Daoy (cell line): ENCODE measurements at regions not wholly inside any gene's neighbourhood (a gene's known extent, or its start where the extent isn't known, plus 50 kb on each side); places are given as distances from the start of the nearest gene placed in this dataset.
"Not testable (repeated sequence)": the region's sequence is repeated elsewhere in the genome, so short reads cannot be mapped to it uniquely, and the experiment has no call there.

Source experiments
- DNase-seq: peaks from one replicate; pipeline ENCODE4 v3.0.0-alpha.2; 2015; ENCODE audit warnings: low read depth

- DNase-seq: no peak
Measured at GRCh38 chr18:75857558-75857957, 430.1 kb upstream of the SMIM21 start.

DNA sequence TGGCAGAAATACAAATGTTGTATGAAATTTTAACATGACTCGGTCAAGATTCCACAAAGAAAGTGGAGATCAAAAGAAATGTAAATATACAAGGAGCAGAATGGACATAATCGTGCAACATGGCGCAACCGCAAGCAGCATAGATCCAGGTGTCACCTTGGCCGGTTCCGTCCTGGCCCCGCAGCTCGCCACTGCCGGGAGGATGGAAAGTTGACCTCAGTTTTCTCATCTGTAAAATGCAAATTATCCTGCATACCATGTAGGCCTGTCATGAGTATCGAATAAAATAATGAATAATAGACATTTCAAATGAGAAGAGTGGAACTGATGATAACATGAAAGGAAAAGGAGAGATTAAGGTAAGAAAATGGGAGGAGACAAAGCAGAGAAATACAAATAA lies 427.3 kb upstream of the SMIM21 start:
- no peak for DNase-seq

DNA sequence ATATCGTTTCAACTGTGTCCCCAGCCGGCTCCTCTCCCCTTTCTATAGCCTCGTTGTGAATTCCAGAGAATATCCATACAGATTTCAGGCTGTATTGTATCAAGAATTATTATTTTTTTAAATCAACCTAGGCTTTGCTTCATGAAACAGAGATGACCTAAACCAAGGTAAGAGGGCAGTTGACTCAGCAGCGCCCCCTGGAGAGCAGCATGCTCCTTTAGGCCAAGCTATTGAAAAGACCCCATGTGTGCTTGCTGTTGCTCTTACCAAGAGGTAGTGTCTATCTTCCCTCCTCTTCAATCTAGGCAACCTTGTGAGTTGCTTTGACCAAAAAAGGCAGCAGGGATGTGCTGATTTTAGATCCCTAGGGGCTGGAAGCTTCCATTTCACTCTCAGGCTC lies 426.7 kb upstream of the SMIM21 start:
- peak; percentile 18 for DNase-seq

DNA sequence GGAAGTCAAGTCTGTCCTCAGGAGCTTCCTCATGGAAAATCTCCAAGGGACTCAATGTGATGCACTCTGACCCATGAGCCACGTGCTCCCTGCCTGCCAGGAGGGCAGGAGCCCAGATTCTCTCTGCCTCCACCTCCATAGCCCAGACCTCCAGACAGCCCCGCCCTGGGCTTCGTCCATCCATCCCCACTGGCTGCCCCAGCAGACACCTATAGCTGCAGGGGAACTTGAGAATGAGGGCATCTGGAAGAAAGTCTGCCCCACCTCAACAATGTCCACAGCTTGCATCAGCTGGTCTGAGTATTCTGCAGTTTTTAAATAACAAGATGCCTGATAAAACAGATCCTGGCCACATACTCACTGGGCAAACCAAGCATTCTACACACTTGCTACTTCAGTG lies 418.8 kb upstream of the SMIM21 start:
- no peak for DNase-seq

DNA sequence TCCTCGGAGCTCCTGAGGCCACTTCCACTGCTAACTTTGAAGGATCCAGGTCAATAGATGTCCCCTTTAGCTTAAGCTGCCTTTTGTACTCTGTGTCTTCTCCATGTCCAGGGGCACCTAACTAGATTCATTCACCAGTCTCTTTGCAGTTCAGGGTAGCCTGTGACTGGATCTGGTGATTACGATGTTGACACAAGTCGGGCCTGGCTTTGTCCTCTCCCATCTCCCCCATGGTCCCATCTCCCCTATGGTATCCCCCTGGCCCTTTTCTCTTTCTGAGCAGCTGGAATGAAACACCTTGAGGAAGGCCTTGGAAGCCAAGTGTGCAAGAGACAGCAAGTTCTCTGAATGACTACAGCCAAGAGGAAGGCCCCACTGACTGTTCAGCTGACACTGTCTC lies 417.9 kb upstream of the SMIM21 start:
- no peak for DNase-seq

DNA sequence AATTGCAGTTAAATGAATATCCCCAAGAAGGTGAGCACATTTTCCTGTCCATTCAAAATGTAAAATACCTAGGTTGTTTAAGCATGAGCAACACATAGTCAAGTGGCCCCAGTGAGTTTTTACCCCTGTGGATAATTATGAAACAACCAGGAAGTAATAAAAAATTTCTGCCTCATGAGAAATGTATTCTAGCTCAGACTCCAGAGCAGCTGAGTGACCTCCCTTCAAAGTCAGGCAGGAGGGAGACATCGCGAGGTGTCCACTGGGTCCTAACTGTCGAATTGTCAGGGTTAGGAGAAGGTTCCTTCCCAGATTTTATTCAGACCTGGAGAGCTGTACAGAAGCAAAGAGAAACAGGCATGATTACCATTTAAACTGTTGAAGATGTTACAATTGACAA lies 416.6 kb upstream of the SMIM21 start:
- DNase-seq: peak; percentile 22

DNA sequence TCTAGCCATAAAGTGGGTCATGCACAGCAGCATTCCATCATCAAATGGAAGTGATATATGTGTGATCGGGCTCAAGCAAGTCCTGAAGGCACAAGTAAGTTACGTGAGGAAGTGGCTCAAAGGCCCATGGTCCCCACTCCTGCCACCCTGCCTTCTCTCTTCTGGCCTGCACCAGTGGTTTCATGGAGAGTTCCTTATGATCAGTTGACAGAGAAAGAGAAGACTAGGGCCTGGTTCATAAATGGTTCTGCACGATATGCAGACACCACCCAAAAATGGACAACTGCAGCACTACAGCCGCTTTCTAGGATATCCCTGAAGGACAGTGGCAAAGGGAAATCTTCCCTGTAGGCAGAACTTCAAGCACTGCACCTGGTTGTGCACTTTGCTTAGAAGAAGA lies 412.6 kb upstream of the SMIM21 start:
- DNase-seq: no peak

DNA sequence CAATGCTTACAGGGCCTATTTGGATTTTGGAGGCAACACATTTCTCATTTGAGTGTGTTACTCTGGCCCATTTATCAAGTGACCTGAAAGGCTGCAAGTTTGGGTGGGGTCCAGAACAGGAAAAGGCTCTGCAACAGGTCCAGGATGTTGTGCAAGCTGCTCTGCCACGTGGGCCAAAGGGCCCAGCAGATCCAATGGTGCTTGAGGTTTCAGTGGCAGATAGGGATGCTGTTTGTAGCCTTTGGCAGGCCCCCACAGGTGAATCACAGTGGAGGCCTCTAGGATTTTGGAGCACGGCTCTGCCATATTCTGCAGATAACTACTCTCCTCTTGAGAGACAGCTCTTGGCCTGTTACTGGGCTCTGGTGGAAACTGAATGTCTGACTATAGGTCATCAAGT lies 412.2 kb upstream of the SMIM21 start:
- not testable (repeated sequence) for DNase-seq

DNA sequence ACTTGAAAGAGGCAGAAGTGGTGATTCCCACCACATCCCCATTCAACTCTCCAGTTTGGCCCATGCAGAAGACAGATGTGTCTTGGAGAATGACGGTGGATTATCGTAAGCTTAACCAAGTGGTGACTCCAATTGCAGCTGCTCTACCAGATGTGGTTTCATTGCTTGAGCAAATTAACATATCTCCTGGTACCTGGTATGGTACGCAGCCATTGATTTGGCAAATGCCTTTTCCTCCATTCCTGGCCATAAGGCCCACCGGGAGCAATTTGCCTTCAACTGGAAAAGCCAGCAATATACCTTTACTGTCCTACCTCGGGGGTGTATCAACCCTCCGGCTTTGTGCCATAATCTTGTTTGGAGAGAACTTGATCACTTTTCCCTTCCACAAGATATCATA lies 411.5 kb upstream of the SMIM21 start:
- no peak for DNase-seq

DNA sequence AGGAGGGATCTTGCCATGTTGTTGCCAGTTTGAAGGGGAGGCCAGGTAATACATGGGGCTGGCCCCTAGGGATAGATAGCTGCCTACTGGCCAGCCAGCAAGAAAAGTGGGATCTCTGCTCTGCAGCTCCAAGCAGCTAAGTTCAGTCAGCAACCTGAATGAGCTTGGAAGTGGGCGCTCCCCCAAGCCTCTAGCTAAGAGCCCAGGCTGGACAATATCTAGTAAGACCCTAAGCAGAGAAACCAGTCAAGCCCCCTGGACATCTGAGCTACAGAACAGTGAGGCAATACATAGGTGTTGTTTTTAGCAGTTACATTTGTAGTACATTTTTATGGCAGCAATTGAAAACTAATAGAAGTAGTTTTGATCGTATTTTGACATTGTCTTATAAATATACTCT lies 409.8 kb upstream of the SMIM21 start:
- DNase-seq: no peak

DNA sequence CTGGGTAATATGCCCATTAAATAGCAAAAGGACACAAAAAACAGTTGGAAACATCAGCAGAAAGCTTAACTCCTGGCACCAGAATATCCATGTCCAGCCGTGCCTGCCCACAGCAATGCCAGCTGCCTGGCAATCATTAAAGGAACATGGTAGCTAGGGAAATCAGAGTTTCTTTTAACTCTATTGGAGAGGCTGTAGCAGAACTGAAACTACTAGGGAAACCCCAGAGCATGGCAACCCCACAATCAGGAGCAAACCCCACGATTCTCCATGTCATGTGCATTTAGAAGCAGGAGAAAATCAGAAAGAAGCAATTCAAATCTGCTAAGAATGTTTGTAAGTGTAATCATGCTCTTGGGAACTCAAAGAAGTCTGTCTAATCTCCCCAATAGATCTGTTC lies 409.0 kb upstream of the SMIM21 start:
- no peak for DNase-seq

DNA sequence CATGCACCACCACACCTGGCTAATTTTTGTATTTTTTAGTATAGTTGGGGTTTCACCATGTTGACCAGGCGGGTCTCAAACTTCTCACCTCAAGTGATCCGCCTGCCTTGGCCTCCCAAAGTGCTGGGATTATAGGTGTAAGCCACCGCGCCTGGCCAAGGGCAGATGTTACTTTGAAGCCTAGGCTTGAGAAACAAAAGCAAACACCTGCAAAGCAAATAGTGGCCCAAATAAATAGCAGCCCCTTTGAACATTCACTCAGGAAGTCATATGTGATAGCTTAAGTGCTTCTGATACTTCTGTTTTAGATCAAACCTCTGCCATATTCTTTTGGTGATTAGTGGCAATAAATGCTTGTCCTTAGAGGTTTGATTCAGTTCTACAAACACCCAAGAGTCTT lies 404.5 kb upstream of the SMIM21 start:
- DNase-seq: no peak

DNA sequence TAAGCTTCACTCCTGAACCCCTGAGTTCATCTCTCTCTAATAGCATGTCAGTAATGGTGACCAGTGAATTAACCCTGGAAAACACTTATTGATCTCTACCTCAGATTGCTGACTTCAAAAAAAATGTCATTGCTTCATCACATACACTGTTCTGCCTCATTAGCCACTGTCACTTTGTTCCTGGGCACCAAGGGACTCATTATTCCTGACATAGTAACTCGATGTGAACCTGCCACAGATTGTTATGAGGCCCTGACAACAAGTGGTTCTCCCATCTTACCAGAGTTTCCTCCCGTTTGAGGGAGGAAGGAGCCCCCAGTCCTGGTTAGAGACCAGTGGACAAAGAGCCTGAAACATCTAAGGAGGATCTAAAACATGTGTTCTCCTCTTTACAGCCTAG lies 403.3 kb upstream of the SMIM21 start:
- DNase-seq: no peak

DNA sequence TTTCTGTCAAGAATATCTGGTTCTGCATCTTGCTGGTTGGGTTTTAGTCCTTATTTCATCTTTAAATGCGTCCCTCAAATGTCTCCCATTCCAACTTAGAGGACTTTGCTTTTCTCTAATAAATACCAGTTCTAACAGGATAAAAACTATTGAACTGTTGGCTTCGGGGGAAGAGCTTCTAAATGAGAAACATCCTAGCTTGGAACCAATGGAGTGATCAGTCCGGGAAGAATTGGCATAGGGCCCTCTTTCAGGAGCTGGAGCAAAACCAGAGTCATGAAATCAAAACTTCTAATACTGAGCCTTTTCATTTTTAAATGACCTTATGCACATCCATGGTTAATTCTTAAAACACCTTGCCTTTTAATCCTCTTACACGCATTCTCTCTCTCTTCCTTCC lies 401.6 kb upstream of the SMIM21 start:
- no peak for DNase-seq

- no peak for DNase-seq
Measured at GRCh38 chr18:75828379-75828778, 400.9 kb upstream of the SMIM21 start.

GRCh38 chr18:75827751-75828287 lies 400.3 kb upstream of the SMIM21 start:
- no peak for DNase-seq

GRCh38 chr18:75824661-75825060 lies 397.2 kb upstream of the SMIM21 start:
- DNase-seq: no peak

DNA sequence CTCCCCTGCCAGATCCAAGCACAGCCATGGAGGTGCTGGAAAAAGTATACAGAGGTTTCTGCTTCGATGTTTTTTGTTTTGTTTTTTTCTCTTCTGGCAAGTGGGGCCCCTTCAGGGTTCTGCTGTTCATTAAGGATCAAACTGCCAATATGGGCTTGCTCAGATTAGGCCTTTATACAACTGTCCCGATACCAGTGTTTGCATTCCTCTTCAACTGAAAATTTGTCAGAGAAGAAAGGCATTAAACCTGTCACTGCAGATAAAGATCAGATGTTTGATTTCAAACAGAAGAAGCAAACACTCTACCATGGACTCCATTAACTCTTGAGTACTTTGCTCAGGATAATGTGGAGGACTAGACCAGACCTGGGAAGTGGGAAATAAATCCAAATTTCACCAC lies 396.0 kb upstream of the SMIM21 start:
- DNase-seq: no peak

DNA sequence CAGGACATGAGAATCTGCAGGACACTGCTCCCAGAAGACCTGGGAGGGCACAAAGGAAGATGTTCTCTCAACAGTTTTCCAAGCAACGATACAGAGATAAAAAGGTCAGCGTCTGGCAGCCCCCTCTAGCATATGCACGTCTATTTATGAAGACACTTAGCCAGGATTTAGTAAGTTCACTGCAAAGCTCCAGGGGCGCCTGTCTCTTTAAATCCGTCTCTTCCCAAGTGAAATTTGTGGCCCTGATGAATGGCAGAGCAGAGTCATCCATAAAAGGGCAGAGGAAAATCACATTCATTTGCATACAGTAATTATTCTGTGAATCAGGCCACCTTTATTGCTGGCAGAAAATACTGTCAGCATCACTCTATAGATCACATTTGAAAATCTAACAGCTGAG lies 390.9 kb upstream of the SMIM21 start:
- no peak for DNase-seq

- DNase-seq: no peak
Measured at GRCh38 chr18:75815767-75816166, 388.3 kb upstream of the SMIM21 start.

DNA sequence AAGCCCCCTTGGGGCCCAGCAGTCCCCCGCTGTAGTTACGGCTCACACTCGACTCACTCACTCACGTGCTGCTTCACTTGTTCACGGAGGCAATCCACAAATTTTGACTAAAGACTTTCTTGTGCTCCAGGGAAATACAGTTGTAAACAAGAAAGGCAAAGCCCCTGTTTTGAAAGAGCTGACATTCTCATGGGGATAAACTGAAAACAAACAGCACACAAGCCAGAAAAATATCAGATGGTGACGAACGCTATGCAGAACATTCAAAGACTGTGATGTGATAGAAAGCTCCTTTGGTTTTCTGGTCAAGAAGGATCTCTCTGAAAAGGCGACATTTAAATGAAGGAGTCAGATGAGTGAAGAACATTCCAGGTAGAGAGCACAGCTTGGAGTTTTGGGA lies 385.3 kb upstream of the SMIM21 start:
- DNase-seq: no peak

GRCh38 chr18:75810961-75811551 lies 383.6 kb upstream of the SMIM21 start:
- DNase-seq: peak; percentile 27

GRCh38 chr18:75810516-75810915 lies 383.0 kb upstream of the SMIM21 start:
- peak; percentile 25 for DNase-seq

GRCh38 chr18:75809926-75810255 lies 382.4 kb upstream of the SMIM21 start:
- DNase-seq: no peak
